OCI-LY1 (cell line): ENCODE measurements at regions not wholly inside any gene's neighbourhood (a gene's known extent, or its start where the extent isn't known, plus 50 kb on each side); places are given as distances from the start of the nearest gene placed in this dataset.

Experiments
- H2AFZ ChIP-seq: fragments of 200-600 bp; sonication (generic), shearing (Covaris generic); 2 replicates; pipeline ENCODE4 v1.6.0; 2014; ENCODE audit warnings: antibody characterized with exemption, mild to moderate bottlenecking, low read length
- H3F3A ChIP-seq: fragments of 200-600 bp; sonication (generic), shearing (Covaris generic); 2 replicates; pipeline ENCODE4 v1.6.0; 2014; ENCODE audit warnings: mild to moderate bottlenecking, antibody characterized with exemption, low read length, moderate library complexity; ENCODE audit not compliant: insufficient read depth
- H3K27ac ChIP-seq: fragments of 200-600 bp; sonication (generic); 2 replicates; pipeline ENCODE4 v1.5.1; 2014; ENCODE audit warnings: low read length, mixed run types, mild to moderate bottlenecking, low read depth; ENCODE audit not compliant: poor library complexity, severe bottlenecking
- H3K27me3 ChIP-seq: fragments of 200-600 bp; sonication (generic); 2 replicates; pipeline ENCODE4 v1.6.0; 2014; ENCODE audit warnings: antibody characterized with exemption, mild to moderate bottlenecking, low read length, moderate library complexity; ENCODE audit not compliant: insufficient read depth
- H3K36me3 ChIP-seq: fragments of 200-600 bp; sonication (generic); 2 replicates; pipeline ENCODE4 v1.6.1; 2014; ENCODE audit warnings: mild to moderate bottlenecking, antibody characterized with exemption, low read length, moderate library complexity, mixed read lengths; ENCODE audit not compliant: insufficient read depth
- H3K4me1 ChIP-seq: fragments of 200-600 bp; sonication (generic); 2 replicates; pipeline ENCODE4 v1.5.1; 2014; ENCODE audit warnings: mild to moderate bottlenecking, low read length, moderate library complexity; ENCODE audit not compliant: insufficient read depth, severe bottlenecking
- H3K4me2 ChIP-seq: fragments of 200-600 bp; sonication (generic), shearing (Covaris generic); 2 replicates; pipeline ENCODE4 v1.6.1; 2014; ENCODE audit warnings: low read length
- H3K4me3 ChIP-seq: fragments of 200-600 bp; sonication (generic); 2 replicates; pipeline ENCODE4 v1.5.1; 2014; ENCODE audit warnings: low read length, low read depth, mild to moderate bottlenecking, mixed read lengths; ENCODE audit not compliant: poor library complexity, severe bottlenecking
- H3K79me2 ChIP-seq: fragments of 200-600 bp; shearing (Covaris generic); 2 replicates; pipeline ENCODE4 v1.6.1; 2016; ENCODE audit warnings: mixed run types, low read length, mixed read lengths; ENCODE audit not compliant: insufficient read depth
- H3K9ac ChIP-seq: fragments of 200-600 bp; sonication (generic), shearing (Covaris generic); 2 replicates; pipeline ENCODE4 v1.6.1; 2014; ENCODE audit warnings: mild to moderate bottlenecking, low read length, mixed read lengths
- H3K9me2 ChIP-seq: fragments of 200-600 bp; sonication (generic), shearing (Covaris generic); 2 replicates; pipeline ENCODE4 v1.6.1; 2014; ENCODE audit warnings: low read depth, mild to moderate bottlenecking, low read length, mixed read lengths
- H3K9me3 ChIP-seq: fragments of 200-600 bp; shearing (Covaris generic); 2 replicates; pipeline ENCODE4 v1.6.1; 2014; ENCODE audit warnings: low read length, mixed read lengths
- H4K20me1 ChIP-seq: fragments of 200-600 bp; sonication (generic), shearing (Covaris generic); 2 replicates; pipeline ENCODE4 v1.6.0; 2016; ENCODE audit warnings: mild to moderate bottlenecking, low read length; ENCODE audit not compliant: insufficient read depth
- EZH2 ChIP-seq: fragments of 200-600 bp; sonication (generic), shearing (Covaris generic); IDR thresholded peaks from 2 replicates; pipeline ENCODE4 v1.8.0; 2017; ENCODE audit warnings: borderline replicate concordance, mixed run types, mild to moderate bottlenecking, antibody characterized with exemption, low read length, moderate library complexity, mixed read lengths
- TF ChIP-seq, protein P1 (sequence below): fragments of 200-600 bp; sonication (generic), shearing (Covaris generic); IDR thresholded peaks from 2 replicates; pipeline ENCODE4 v1.5.1; 2017; ENCODE audit warnings: mild to moderate bottlenecking, antibody characterized with exemption, low read length, moderate library complexity, mixed read lengths

- Histone ChIP-seq H3K9ac (no peak overlapping the region), H3K4me2 (no peak overlapping the region), H3K4me1 (no peaks in the 10 kb centered on the region), H3K9me2 (no peaks in the 10 kb centered on the region), H3K9me3 (peaks cover 10% of the 10 kb centered on the region; the same call in 1 of the 2 replicates), H3K27me3 (no peaks in the 10 kb centered on the region), H3F3A (no peaks in the 10 kb centered on the region), H3K27ac (no peak overlapping the region), H3K4me3 (no peak overlapping the region), H4K20me1 (no peaks in the 10 kb centered on the region), H3K36me3 (no peaks in the 10 kb centered on the region), H3K79me2 (no peaks in the 10 kb centered on the region), H2AFZ (no peak overlapping the region)
- TF ChIP-seq, protein P1, sequence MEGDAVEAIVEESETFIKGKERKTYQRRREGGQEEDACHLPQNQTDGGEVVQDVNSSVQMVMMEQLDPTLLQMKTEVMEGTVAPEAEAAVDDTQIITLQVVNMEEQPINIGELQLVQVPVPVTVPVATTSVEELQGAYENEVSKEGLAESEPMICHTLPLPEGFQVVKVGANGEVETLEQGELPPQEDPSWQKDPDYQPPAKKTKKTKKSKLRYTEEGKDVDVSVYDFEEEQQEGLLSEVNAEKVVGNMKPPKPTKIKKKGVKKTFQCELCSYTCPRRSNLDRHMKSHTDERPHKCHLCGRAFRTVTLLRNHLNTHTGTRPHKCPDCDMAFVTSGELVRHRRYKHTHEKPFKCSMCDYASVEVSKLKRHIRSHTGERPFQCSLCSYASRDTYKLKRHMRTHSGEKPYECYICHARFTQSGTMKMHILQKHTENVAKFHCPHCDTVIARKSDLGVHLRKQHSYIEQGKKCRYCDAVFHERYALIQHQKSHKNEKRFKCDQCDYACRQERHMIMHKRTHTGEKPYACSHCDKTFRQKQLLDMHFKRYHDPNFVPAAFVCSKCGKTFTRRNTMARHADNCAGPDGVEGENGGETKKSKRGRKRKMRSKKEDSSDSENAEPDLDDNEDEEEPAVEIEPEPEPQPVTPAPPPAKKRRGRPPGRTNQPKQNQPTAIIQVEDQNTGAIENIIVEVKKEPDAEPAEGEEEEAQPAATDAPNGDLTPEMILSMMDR: no peak
- TF ChIP-seq EZH2: no peak
These were observed 1352.9 kb downstream of the NCAM2 start for GRCh38 chr21:22351076-22351475.

DNA sequence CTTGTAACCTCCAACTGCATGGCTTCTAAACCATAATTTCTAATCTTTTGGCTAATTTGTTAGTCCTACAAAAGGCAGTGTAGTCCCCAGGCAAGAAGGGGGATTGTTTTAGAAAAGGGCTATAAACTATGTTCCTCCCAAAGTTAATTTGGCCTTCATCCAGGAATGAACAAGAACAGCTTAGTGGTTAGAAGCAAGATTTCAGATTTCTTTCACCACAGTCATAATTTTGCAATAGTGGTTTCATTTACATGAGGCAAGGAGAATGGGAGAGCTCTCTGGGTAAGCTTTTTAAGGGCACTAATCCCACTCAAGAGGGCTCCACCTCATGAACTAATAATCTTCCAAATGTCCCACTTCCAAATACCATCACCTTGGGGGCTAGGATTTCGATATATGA lies 1353.9 kb downstream of the NCAM2 start:
- Histone ChIP-seq H3K27me3 (no peaks in the 10 kb centered on the region), H3K27ac (no peak overlapping the region), H3K4me2 (no peak overlapping the region), H3F3A (no peaks in the 10 kb centered on the region), H4K20me1 (no peaks in the 10 kb centered on the region), H2AFZ (no peak overlapping the region), H3K4me3 (no peak overlapping the region), H3K36me3 (no peaks in the 10 kb centered on the region), H3K9me3 (peaks cover 10% of the 10 kb centered on the region; the same call in 1 of the 2 replicates), H3K4me1 (no peaks in the 10 kb centered on the region), H3K9ac (no peak overlapping the region), H3K9me2 (no peaks in the 10 kb centered on the region), H3K79me2 (no peaks in the 10 kb centered on the region)
- TF ChIP-seq, protein P1: no peak
- TF ChIP-seq EZH2: no peak

DNA sequence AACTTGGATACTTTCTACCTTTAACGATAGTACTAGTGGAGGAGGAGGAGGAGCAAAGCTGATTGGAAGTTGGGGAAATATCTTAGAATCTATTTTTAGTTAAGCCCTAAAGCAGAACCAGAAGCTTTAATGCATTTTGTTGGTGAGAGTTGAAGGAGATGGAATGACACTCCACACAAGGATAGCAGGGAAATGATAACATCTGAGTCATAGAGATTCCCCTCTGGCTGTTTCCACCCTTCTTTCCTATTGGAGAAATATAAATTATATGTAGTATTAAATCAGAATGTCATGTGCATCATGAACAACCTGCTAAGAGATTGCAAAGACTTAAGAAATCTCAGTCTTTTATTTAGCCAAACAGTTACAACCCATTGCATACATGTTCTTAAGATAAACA lies 1357.7 kb downstream of the NCAM2 start:
- Histone ChIP-seq H4K20me1 (no peaks in the 10 kb centered on the region), H3K36me3 (no peaks in the 10 kb centered on the region), H3K27ac (no peak overlapping the region), H3K27me3 (no peaks in the 10 kb centered on the region), H3K4me1 (no peaks in the 10 kb centered on the region), H3K79me2 (no peaks in the 10 kb centered on the region), H3K4me3 (no peak overlapping the region), H3K9me3 (peaks cover 10% of the 10 kb centered on the region; the same call in 1 of the 2 replicates), H3K9me2 (no peaks in the 10 kb centered on the region; the same call in 1 of the 2 replicates), H3F3A (no peaks in the 10 kb centered on the region), H3K4me2 (no peak overlapping the region), H2AFZ (no peak overlapping the region), H3K9ac (no peak overlapping the region)
- no peak for TF ChIP-seq EZH2
- TF ChIP-seq, protein P1: no peak
